Fibroblast of the aortic adventitia (primary cell): ENCODE measurements at regions not wholly inside any gene's neighbourhood (a gene's known extent, or its start where the extent isn't known, plus 50 kb on each side); places are given as distances from the start of the nearest gene placed in this dataset.

ENCODE experiments used
- DNase-seq: peaks from one replicate; pipeline ENCODE4 v3.0.0-alpha.2; 2010; ENCODE audit warnings: low read depth
- H3K4me3 ChIP-seq: 2 replicates; pipeline ENCODE4 v1.5.1; 2011; ENCODE audit warnings: low read depth, mild to moderate bottlenecking, control low read depth, low read length, moderate library complexity
- CTCF ChIP-seq: IDR thresholded peaks from 2 replicates; pipeline ENCODE4 v1.5.1; 2011; ENCODE audit warnings: mild to moderate bottlenecking, low read length, control low read depth, inconsistent platforms; ENCODE audit not compliant: insufficient read depth

- H3K4me3 ChIP-seq = no peak overlapping the region
- no peak for TF ChIP-seq CTCF
- no peak for DNase-seq
These were observed 83.4 kb upstream of the COL3A1 start for GRCh38 chr2:188890755-188891154.

GRCh38 chr2:188892636-188893035, 81.5 kb upstream of the COL3A1 start:
- DNase-seq = peak; percentile 52
- TF ChIP-seq CTCF = no peak
- H3K4me3 ChIP-seq = no peak overlapping the region

- DNase-seq = no peak
- TF ChIP-seq CTCF = no peak
- no peak overlapping the region for H3K4me3 ChIP-seq
These were observed 80.2 kb upstream of the COL3A1 start for GRCh38 chr2:188893972-188894371.

- no peak for DNase-seq
- H3K4me3 ChIP-seq = no peak overlapping the region
- no peak for TF ChIP-seq CTCF
These were observed 79.2 kb upstream of the COL3A1 start for GRCh38 chr2:188894979-188895378.

- H3K4me3 ChIP-seq = no peak overlapping the region
- TF ChIP-seq CTCF = no peak
- peak; percentile 92 for DNase-seq
These were observed 77.1 kb upstream of the COL3A1 start for GRCh38 chr2:188897096-188897495.

- TF ChIP-seq CTCF = no peak
- no peak overlapping the region for H3K4me3 ChIP-seq
- no peak for DNase-seq
These were observed 75.9 kb upstream of the COL3A1 start for GRCh38 chr2:188898261-188898660.

- DNase-seq = peak; percentile 31
- TF ChIP-seq CTCF = no peak
- no peak overlapping the region for H3K4me3 ChIP-seq
These were observed 71.2 kb upstream of the COL3A1 start for GRCh38 chr2:188902901-188903491.
